Upper lobe of right lung (tissue), 1 donor: ENCODE measurements at regions not wholly inside any gene's neighbourhood (a gene's known extent, or its start where the extent isn't known, plus 50 kb on each side); places are given as distances from the start of the nearest gene placed in this dataset.
"Not testable (repeated sequence)": the region's sequence is repeated elsewhere in the genome, so short reads cannot be mapped to it uniquely, and the experiment has no call there.

Experiments used
- ATAC-seq: fragments of 200-7000 bp; cut with Tn5 transposase; one replicate; pipeline ENCODE4 v1.9.1; 2020; ENCODE audit warnings: mild to moderate bottlenecking, moderate library complexity
- DNase-seq: peaks from one replicate; pipeline ENCODE4 v3.0.0-alpha.2; 2020
- H3K27ac ChIP-seq: fragments of 200-600 bp; one replicate; pipeline ENCODE4 v1.8.0; 2022
- H3K27me3 ChIP-seq: fragments of 200-600 bp; one replicate; pipeline ENCODE4 v1.8.0; 2022; ENCODE audit warnings: mild to moderate bottlenecking
- H3K36me3 ChIP-seq: fragments of 200-600 bp; one replicate; pipeline ENCODE4 v1.8.0; 2022
- H3K4me1 ChIP-seq: fragments of 200-600 bp; one replicate; pipeline ENCODE4 v1.8.0; 2022
- H3K4me3 ChIP-seq: fragments of 200-600 bp; one replicate; pipeline ENCODE4 v1.8.0; 2022; ENCODE audit warnings: mild to moderate bottlenecking
- H3K9me3 ChIP-seq: fragments of 200-600 bp; one replicate; pipeline ENCODE4 v1.8.0; 2022
- CTCF ChIP-seq: fragments of 200-600 bp; IDR thresholded peaks from one replicate; pipeline ENCODE4 v1.8.0; 2022; ENCODE audit warnings: antibody characterized with exemption
- intact Hi-C: fragments of 100-400 bp; cut with DNase I; formaldehyde crosslinking; loops from one replicate; pipeline ENCODE4 v1.11.0; 2022
- donor health status: DM: no; HTN: yes; CAD: no; lungs with severe emphysema.

- H3K4me1 ChIP-seq = no peaks in the 10 kb centered on the region
- H3K27ac ChIP-seq = no peak overlapping the region
- H3K36me3 ChIP-seq = no peaks in the 10 kb centered on the region
- no peak for TF ChIP-seq CTCF
- no peaks in the 10 kb centered on the region for H3K9me3 ChIP-seq
- H3K4me3 ChIP-seq = no peak overlapping the region
- peak; percentile 57 for ATAC-seq
- no peak for DNase-seq
- intact Hi-C loops = no loop called here
- H3K27me3 ChIP-seq = no peaks in the 10 kb centered on the region
Observed at GRCh38 chr6:158894193-158894592, 75.0 kb upstream of the EZR start.

GRCh38 chr6:158892266-158892665 is 73.1 kb upstream of the EZR start:
- DNase-seq = no peak
- no peak overlapping the region for H3K27ac ChIP-seq
- H3K9me3 ChIP-seq = no peaks in the 10 kb centered on the region
- H3K4me3 ChIP-seq = no peak overlapping the region
- intact Hi-C loops = no loop called here
- H3K27me3 ChIP-seq = no peaks in the 10 kb centered on the region
- H3K4me1 ChIP-seq = no peaks in the 10 kb centered on the region
- ATAC-seq = no peak
- H3K36me3 ChIP-seq = no peaks in the 10 kb centered on the region
- TF ChIP-seq CTCF = no peak

- H3K4me1 ChIP-seq, ATAC-seq, H3K9me3 ChIP-seq, H3K36me3 ChIP-seq, DNase-seq, H3K27ac ChIP-seq, H3K27me3 ChIP-seq, intact Hi-C loops, H3K4me3 ChIP-seq: not testable (repeated sequence)
Observed at GRCh38 chr6:158891560-158891959, 72.4 kb upstream of the EZR start.

- DNase-seq, ATAC-seq, H3K9me3 ChIP-seq, H3K4me1 ChIP-seq, intact Hi-C loops, H3K36me3 ChIP-seq, H3K27me3 ChIP-seq, H3K4me3 ChIP-seq, H3K27ac ChIP-seq: not testable (repeated sequence)
Observed at GRCh38 chr6:158888171-158888570, 69.0 kb upstream of the EZR start.

- H3K27ac ChIP-seq, intact Hi-C loops, H3K36me3 ChIP-seq, ATAC-seq, H3K9me3 ChIP-seq, DNase-seq, H3K4me3 ChIP-seq, H3K4me1 ChIP-seq, H3K27me3 ChIP-seq: not testable (repeated sequence)
Observed at GRCh38 chr6:158886346-158886977, 67.3 kb upstream of the EZR start.

GRCh38 chr6:158881884-158882283 is 62.7 kb upstream of the EZR start:
- not testable (repeated sequence) for DNase-seq

GRCh38 chr6:158881276-158881675 is 62.1 kb upstream of the EZR start:
- H3K36me3 ChIP-seq, DNase-seq, intact Hi-C loops: not testable (repeated sequence)

More at GRCh38 chr6:158881884-158882283, 62.7 kb upstream of the EZR start:
- ATAC-seq, intact Hi-C loops, H3K4me1 ChIP-seq, H3K4me3 ChIP-seq, H3K27me3 ChIP-seq, H3K27ac ChIP-seq, H3K9me3 ChIP-seq, H3K36me3 ChIP-seq: not testable (repeated sequence)

GRCh38 chr6:158879180-158879579 is 60.0 kb upstream of the EZR start:
- no peak overlapping the region for H3K4me3 ChIP-seq
- DNase-seq (no peak), ATAC-seq (no peak)
- H3K36me3 ChIP-seq = no peaks in the 10 kb centered on the region
- no peak overlapping the region for H3K27ac ChIP-seq
- intact Hi-C loops = no loop called here
- TF ChIP-seq CTCF = no peak
- H3K9me3 ChIP-seq = no peaks in the 10 kb centered on the region
- H3K27me3 ChIP-seq = no peaks in the 10 kb centered on the region
- no peaks in the 10 kb centered on the region for H3K4me1 ChIP-seq

More at GRCh38 chr6:158881276-158881675, 62.1 kb upstream of the EZR start:
- not testable (repeated sequence) for H3K4me1 ChIP-seq, H3K9me3 ChIP-seq, ATAC-seq, H3K4me3 ChIP-seq, H3K27me3 ChIP-seq, H3K27ac ChIP-seq
